GM18868 (cell line): ENCODE measurements at regions not wholly inside any gene's neighbourhood (a gene's known extent, or its start where the extent isn't known, plus 50 kb on each side); places are given as distances from the start of the nearest gene placed in this dataset.
A peak's percentile ranks its signal among the peaks of the same experiment; 100 is the strongest.
"Not testable (repeated sequence)": the region's sequence is repeated elsewhere in the genome, so short reads cannot be mapped to it uniquely, and the experiment has no call there.

ENCODE experiments used
- ATAC-seq: cut with Tn5 transposase; IDR thresholded peaks from one replicate; pipeline ENCODE4 v1.9.1; 2021; ENCODE audit warnings: mild to moderate bottlenecking, moderate library complexity; ENCODE audit not compliant: unreplicated experiment

- ATAC-seq = not testable (repeated sequence)
These were observed 79.8 kb downstream of the LGALS9B start for GRCh38 chr17:20387549-20387948.

- ATAC-seq = peak; percentile 59
These were observed 85.7 kb downstream of the LGALS9B start for GRCh38 chr17:20381358-20382300.

- ATAC-seq = not testable (repeated sequence)
These were observed 86.7 kb downstream of the LGALS9B start for GRCh38 chr17:20380625-20381024.

- ATAC-seq = not testable (repeated sequence)
These were observed 88.1 kb downstream of the LGALS9B start for GRCh38 chr17:20379251-20379650.

- ATAC-seq = not testable (repeated sequence)
These were observed 90.7 kb downstream of the LGALS9B start for GRCh38 chr17:20376642-20377041.

- ATAC-seq = not testable (repeated sequence)
These were observed 91.6 kb downstream of the LGALS9B start for GRCh38 chr17:20375745-20376144.
